CD14-positive monocyte (primary cell): ENCODE measurements at regions not wholly inside any gene's neighbourhood (a gene's known extent, or its start where the extent isn't known, plus 50 kb on each side); places are given as distances from the start of the nearest gene placed in this dataset.

Source experiments
- DNase-seq, 3 donors: peaks; one replicate each; pipeline ENCODE4 v3.0.0-alpha.2; 2011 to 2022
- H2AFZ ChIP-seq: 2 replicates; pipeline ENCODE4 v1.6.0; 2012; ENCODE audit warnings: mild to moderate bottlenecking, low read depth, low read length, inconsistent platforms; ENCODE audit not compliant: insufficient read depth, poor library complexity, severe bottlenecking
- H3K27ac ChIP-seq, 2 donors: 1 replicate in 1 of 2; 2 replicates in 1 of 2; pipeline ENCODE4 v1.5.1; 2012 to 2013; ENCODE audit warnings: low read length in 2 of 2, control low read depth in 1 of 2, inconsistent platforms in 1 of 2, low read depth in 1 of 2, mild to moderate bottlenecking in 1 of 2
- H3K27me3 ChIP-seq, 2 donors: one replicate each; pipeline versions ENCODE4 v1.6.0 to v1.6.1; 2011 to 2013; ENCODE audit warnings: low read length in 2 of 2; ENCODE audit not compliant: control insufficient read depth in 2 of 2, insufficient read depth in 2 of 2
- H3K36me3 ChIP-seq, 2 donors: replicated peaks in 1 of 2; 1 replicate in 1 of 2; 2 replicates in 1 of 2; pipeline versions ENCODE4 v1.5.1 to v1.6.1; 2012 to 2013; ENCODE audit warnings: low read length in 2 of 2, control low read depth in 1 of 2, inconsistent platforms in 1 of 2, mild to moderate bottlenecking in 1 of 2; ENCODE audit not compliant: insufficient read depth in 2 of 2, control insufficient read depth in 1 of 2
- H3K4me1 ChIP-seq, 2 donors: 1 replicate in 1 of 2; 2 replicates in 1 of 2; pipeline versions ENCODE4 v1.5.1 to v1.6.1; 2012 to 2013; ENCODE audit warnings: low read length in 2 of 2, control low read depth in 1 of 2, inconsistent platforms in 1 of 2, mild to moderate bottlenecking in 1 of 2, moderate library complexity in 1 of 2; ENCODE audit not compliant: insufficient read depth in 2 of 2, control insufficient read depth in 1 of 2
- H3K4me2 ChIP-seq: replicated peaks from 2 replicates; pipeline ENCODE3; 2012; ENCODE audit warnings: low read length, moderate library complexity, mild to moderate bottlenecking; ENCODE audit not compliant: poor library complexity, severe bottlenecking; ENCODE audit errors: extremely low read depth
- H3K4me3 ChIP-seq, 3 experiments: fragments of 200-600 bp in 1 of 3; sonication (generic) in 1 of 3; replicated peaks in 1 of 3; 1 replicate in 2 of 3; 2 replicates in 1 of 3; pipeline ENCODE4 v1.5.1; 2011 to 2013; ENCODE audit warnings: low read length in 3 of 3, mild to moderate bottlenecking in 3 of 3, control low read depth in 2 of 3, low read depth in 2 of 3, inconsistent platforms in 1 of 3, moderate library complexity in 1 of 3
- H3K79me2 ChIP-seq: 2 replicates; pipeline ENCODE4 v1.6.0; 2012; ENCODE audit warnings: mild to moderate bottlenecking, control low read depth, inconsistent platforms, low read length, moderate library complexity; ENCODE audit not compliant: insufficient read depth
- H3K9ac ChIP-seq: 2 replicates; pipeline ENCODE4 v1.6.0; 2017; ENCODE audit warnings: low read length, mild to moderate bottlenecking; ENCODE audit not compliant: insufficient read depth, poor library complexity, severe bottlenecking
- H3K9me3 ChIP-seq, 2 donors: replicated peaks in 1 of 2; 1 replicate in 1 of 2; 2 replicates in 1 of 2; pipeline versions ENCODE4 v1.5.1 to v1.6.1; 2012 to 2013; ENCODE audit warnings: low read length in 2 of 2, control low read depth in 1 of 2; ENCODE audit not compliant: control insufficient read depth in 1 of 2, insufficient read depth in 1 of 2
- H4K20me1 ChIP-seq: 2 replicates; pipeline ENCODE4 v1.6.0; 2012; ENCODE audit warnings: mild to moderate bottlenecking, low read length, control low read depth, moderate library complexity; ENCODE audit not compliant: insufficient read depth
- H3K27ac Mint-ChIP-seq, 7 donors: one replicate each; pipeline ENCODE4 v1.8.0; 2020; ENCODE audit warnings: mild to moderate bottlenecking in 7 of 7, mixed read lengths in 7 of 7, moderate library complexity in 6 of 7, inconsistent platforms in 2 of 7
- H3K27me3 Mint-ChIP-seq, 3 donors: one replicate each; pipeline ENCODE4 v1.8.0; 2021 to 2022; ENCODE audit warnings: low read depth in 3 of 3, mild to moderate bottlenecking in 3 of 3, mixed read lengths in 3 of 3, moderate library complexity in 3 of 3, inconsistent platforms in 1 of 3
- H3K36me3 Mint-ChIP-seq, 2 donors: one replicate each; pipeline ENCODE4 v1.8.0; 2020; ENCODE audit warnings: mixed read lengths in 2 of 2, inconsistent platforms in 1 of 2, mild to moderate bottlenecking in 1 of 2
- H3K4me1 Mint-ChIP-seq: one replicate; pipeline ENCODE4 v1.8.0; 2020; ENCODE audit warnings: mild to moderate bottlenecking, mixed read lengths
- H3K4me3 Mint-ChIP-seq, 2 donors: one replicate each; pipeline ENCODE4 v1.8.0; 2020; ENCODE audit warnings: mild to moderate bottlenecking in 2 of 2, mixed read lengths in 2 of 2, moderate library complexity in 1 of 2
- H3K9me3 Mint-ChIP-seq, 7 donors: one replicate each; pipeline ENCODE4 v1.8.0; 2020 to 2022; ENCODE audit warnings: mixed read lengths in 7 of 7, mild to moderate bottlenecking in 6 of 7, moderate library complexity in 6 of 7, inconsistent platforms in 2 of 7
- WGBS: methylation state at CpG from one replicate; pipeline ENCODE4 v1.1.5; 2013; ENCODE audit warnings: missing lambda C conversion rate; ENCODE audit not compliant: insufficient coverage; 5-methylcytosine and 5-hydroxymethylcytosine counted together
- intact Hi-C, 2 donors: fragments of 100-400 bp; cut with micrococcal nuclease; formaldehyde crosslinking; loops; one replicate each; pipeline versions ENCODE4 v1.15.0 to v1.15.1; 2023
- TF ChIP-seq, protein P1 (sequence below): fragments of 200-600 bp; IDR thresholded peaks from one replicate; pipeline ENCODE4 v1.8.0; 2022; ENCODE audit warnings: antibody characterized with exemption, mild to moderate bottlenecking

DNA sequence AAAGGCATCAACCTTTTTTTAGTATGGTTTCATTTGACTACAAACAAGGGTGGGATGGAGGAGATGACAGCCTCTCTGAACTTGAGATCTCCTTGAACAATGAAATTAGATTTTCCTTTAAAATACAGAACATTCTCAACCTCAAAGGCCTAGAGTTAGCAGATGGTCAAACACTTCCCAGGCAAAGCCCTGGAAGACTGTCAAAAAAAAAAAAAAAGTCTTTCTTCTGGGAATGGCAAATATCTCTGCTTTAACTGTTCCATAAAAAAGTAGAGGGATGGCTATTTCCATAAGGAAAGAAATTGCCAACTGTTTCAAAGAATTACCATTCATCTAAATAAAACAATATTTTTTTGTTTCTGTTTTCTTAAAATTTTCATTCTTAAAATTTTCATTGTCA, 870.8 kb downstream of the GALC start:
- Histone ChIP-seq H4K20me1 (no peaks in the 10 kb centered on the region), H2AFZ (no peak overlapping the region), H3K4me3 (no peak overlapping the region), H3K9ac (no peak overlapping the region), H3K4me2 (no peak overlapping the region), H3K27me3 (no peaks in the 10 kb centered on the region), H3K36me3 (no peaks in the 10 kb centered on the region), H3K9me3 (peaks cover 5% of the 10 kb centered on the region in 2 donors), H3K4me1 (no peaks in the 10 kb centered on the region), H3K79me2 (no peaks in the 10 kb centered on the region), H3K27ac (no peak overlapping the region)
- Mint-ChIP-seq H3K27ac (no peak overlapping the region), H3K9me3 (peaks cover 0 to 15% (median 4%) of the 10 kb centered on the region in 7 donors), H3K36me3 (no peaks in the 10 kb centered on the region), H3K4me3 (no peak overlapping the region), H3K27me3 (no peaks in the 10 kb centered on the region), H3K4me1 (no peaks in the 10 kb centered on the region)
- DNase-seq = no peak
- TF ChIP-seq, protein P1, sequence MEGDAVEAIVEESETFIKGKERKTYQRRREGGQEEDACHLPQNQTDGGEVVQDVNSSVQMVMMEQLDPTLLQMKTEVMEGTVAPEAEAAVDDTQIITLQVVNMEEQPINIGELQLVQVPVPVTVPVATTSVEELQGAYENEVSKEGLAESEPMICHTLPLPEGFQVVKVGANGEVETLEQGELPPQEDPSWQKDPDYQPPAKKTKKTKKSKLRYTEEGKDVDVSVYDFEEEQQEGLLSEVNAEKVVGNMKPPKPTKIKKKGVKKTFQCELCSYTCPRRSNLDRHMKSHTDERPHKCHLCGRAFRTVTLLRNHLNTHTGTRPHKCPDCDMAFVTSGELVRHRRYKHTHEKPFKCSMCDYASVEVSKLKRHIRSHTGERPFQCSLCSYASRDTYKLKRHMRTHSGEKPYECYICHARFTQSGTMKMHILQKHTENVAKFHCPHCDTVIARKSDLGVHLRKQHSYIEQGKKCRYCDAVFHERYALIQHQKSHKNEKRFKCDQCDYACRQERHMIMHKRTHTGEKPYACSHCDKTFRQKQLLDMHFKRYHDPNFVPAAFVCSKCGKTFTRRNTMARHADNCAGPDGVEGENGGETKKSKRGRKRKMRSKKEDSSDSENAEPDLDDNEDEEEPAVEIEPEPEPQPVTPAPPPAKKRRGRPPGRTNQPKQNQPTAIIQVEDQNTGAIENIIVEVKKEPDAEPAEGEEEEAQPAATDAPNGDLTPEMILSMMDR = no peak
- intact Hi-C loops = no loop called here

DNA sequence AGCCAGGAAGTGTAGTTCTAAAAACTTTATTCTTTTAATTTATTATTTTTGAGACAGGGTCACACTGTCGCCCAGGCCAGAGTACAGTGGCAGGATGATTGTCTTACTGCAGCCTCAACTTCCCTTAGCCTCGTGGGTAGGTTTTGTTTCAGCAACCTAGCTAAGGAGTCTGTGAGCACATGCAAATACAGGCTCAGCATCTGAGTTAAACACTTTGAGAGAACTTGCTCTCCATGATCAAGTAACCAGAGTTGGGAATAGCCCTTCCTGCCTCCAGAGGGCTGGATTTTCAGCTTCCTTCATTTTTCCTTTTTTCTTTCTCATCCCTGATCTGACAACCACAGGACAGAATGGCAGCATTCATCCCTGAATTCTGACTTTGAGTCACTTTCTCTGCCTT, 871.3 kb downstream of the GALC start:
- H3K4me1 ChIP-seq = no peaks in the 10 kb centered on the region
- H4K20me1 ChIP-seq = no peaks in the 10 kb centered on the region
- no peak overlapping the region for H3K4me3 ChIP-seq
- peaks cover 0 to 15% (median 4%) of the 10 kb centered on the region in 7 donors for H3K9me3 Mint-ChIP-seq
- no peak overlapping the region for H3K4me3 Mint-ChIP-seq
- H3K27me3 Mint-ChIP-seq = no peaks in the 10 kb centered on the region
- WGBS = 59% methylated on average over 2 of the region's 2 CpGs
- no peak overlapping the region for H3K4me2 ChIP-seq
- H3K4me1 Mint-ChIP-seq = no peaks in the 10 kb centered on the region
- no peaks in the 10 kb centered on the region for H3K36me3 Mint-ChIP-seq
- no peak for DNase-seq
- peaks cover 5% of the 10 kb centered on the region in 2 donors for H3K9me3 ChIP-seq
- no peaks in the 10 kb centered on the region for H3K27me3 ChIP-seq
- H3K9ac ChIP-seq = no peak overlapping the region
- intact Hi-C loops = no loop called here
- no peaks in the 10 kb centered on the region for H3K79me2 ChIP-seq
- no peak overlapping the region for H3K27ac Mint-ChIP-seq
- TF ChIP-seq, protein P1 = no peak
- H2AFZ ChIP-seq = no peak overlapping the region
- no peak overlapping the region for H3K27ac ChIP-seq
- H3K36me3 ChIP-seq = no peaks in the 10 kb centered on the region
